ENCODE measurements at regions not wholly inside any gene's neighbourhood (a gene's known extent, or its start where the extent isn't known, plus 50 kb on each side); places are given as distances from the start of the nearest gene placed in this dataset.
"Not testable (repeated sequence)": the region's sequence is repeated elsewhere in the genome, so short reads cannot be mapped to it uniquely, and the experiment has no call there.

DNA sequence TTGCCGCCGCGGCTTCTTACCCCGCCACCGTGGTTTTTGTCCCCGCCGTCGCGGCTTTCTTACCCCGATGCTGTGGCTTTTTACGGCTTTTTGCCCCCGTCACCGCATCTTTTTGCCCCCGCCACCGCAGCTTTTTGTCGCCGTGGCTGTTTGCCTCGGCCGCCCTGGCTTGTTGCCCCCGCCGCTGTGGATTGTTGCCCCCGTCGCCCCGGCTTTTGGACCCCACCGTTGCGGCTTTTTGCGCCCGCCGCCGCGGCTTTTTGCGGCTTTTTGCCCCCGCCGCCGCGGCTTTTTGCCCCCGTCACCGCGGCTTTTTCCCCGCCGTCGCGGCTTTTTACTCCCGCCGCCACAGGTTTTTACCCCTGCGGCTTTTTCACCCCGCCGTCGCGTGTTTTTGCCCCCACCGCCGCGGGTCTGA, 3934.3 kb downstream of the SRGAP2C start:
- Mint-ChIP-seq H3K27me3 (ENCODE audit: low read depth) (no peaks in the 10 kb centered on the region), H3K4me1 (ENCODE audit: low read depth) (no peaks in the 10 kb centered on the region), H3K36me3 (ENCODE audit: low read depth) (no peaks in the 10 kb centered on the region), H3K27ac (no peak overlapping the region), H3K9me3 (peaks cover 27% of the 10 kb centered on the region), H3K4me3 (ENCODE audit: low read depth) (no peak overlapping the region)
- DNase-seq (ENCODE audit: low spot score): no peak
- intact Hi-C loops (cut with micrococcal nuclease): no loop called here

DNA sequence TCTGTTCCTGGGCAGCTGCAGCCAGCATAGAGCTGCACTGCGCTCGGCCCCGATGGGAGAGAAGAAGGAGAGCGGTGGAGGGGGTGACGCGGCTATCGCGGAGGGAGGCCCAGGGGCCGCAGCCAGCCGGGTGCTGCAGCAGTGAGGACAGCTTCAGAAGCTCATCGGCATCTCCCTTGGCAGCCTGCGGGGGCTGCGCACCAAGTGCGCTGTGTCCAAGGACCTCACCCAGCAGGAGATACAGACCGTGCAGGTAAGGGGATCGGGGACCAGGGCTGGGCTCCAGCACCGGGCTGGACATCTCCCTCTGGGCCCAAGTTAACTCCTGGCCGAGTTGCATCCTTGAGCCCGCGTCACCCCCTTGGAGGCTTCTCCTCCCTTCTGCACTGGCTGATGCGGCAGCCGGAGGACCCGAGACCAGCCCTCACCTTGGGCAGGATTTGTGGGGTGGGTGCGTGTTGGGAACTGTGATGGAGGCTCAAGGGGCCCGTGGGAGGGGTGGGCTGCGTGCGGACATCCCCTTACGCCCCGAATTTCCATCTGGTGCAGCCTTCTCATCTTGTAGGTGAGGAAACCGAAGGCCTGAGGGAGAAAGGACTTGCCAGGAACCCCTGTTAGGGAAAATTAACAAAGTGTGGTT, 3934.9 kb downstream of the SRGAP2C start:
- peaks cover 31% of the 10 kb centered on the region for H3K9me3 Mint-ChIP-seq
- intact Hi-C loops (cut with micrococcal nuclease); H3K27me3 Mint-ChIP-seq (ENCODE audit: low read depth); H3K27ac Mint-ChIP-seq; H3K36me3 Mint-ChIP-seq (ENCODE audit: low read depth); H3K4me3 Mint-ChIP-seq (ENCODE audit: low read depth); H3K4me1 Mint-ChIP-seq (ENCODE audit: low read depth); DNase-seq (ENCODE audit: low spot score): not testable (repeated sequence)

GRCh38 chr1:125122579-125122978, 3937.8 kb downstream of the SRGAP2C start:
- H3K27ac Mint-ChIP-seq; intact Hi-C loops (cut with micrococcal nuclease); H3K4me1 Mint-ChIP-seq (ENCODE audit: low read depth); H3K4me3 Mint-ChIP-seq (ENCODE audit: low read depth); H3K27me3 Mint-ChIP-seq (ENCODE audit: low read depth); H3K36me3 Mint-ChIP-seq (ENCODE audit: low read depth); DNase-seq (ENCODE audit: low spot score): not testable (repeated sequence)
- H3K9me3 Mint-ChIP-seq: peaks cover 46% of the 10 kb centered on the region

Measured in activated T-helper 2 cell treated with anti-CD3 and anti-CD28 coated beads, Interferon-gamma antibody, Interleukin-2, Interleukin-4, amounts not matched to agents 10 μg/mL and 5 μg/mL and 100 μg/mL, durations not matched to agents 14 hours and 24 hours and 36 hours (primary cell).